VCaP (cell line): ENCODE measurements at regions not wholly inside any gene's neighbourhood (a gene's known extent, or its start where the extent isn't known, plus 50 kb on each side); places are given as distances from the start of the nearest gene placed in this dataset.

Experiments
- H3K27ac ChIP-seq: fragments of 450-650 bp; 2 replicates; pipeline ENCODE4 v1.5.1; 2017
- CTCF ChIP-seq: fragments of 450-650 bp; conservative IDR thresholded peaks from 2 replicates; pipeline ENCODE4 v1.5.1; 2017; ENCODE audit warnings: mild to moderate bottlenecking, moderate library complexity

GRCh38 chr2:54021702-54022101 lies 50.9 kb upstream of the PSME4 start:
- no peak for TF ChIP-seq CTCF
- no peak overlapping the region for H3K27ac ChIP-seq

GRCh38 chr2:54020793-54021414 lies 50.1 kb upstream of the PSME4 start:
- H3K27ac ChIP-seq = no peak overlapping the region
- TF ChIP-seq CTCF = no peak
